SIG-M5 treated with dmso at 0.1 percent for 504 hours (cell line): ENCODE measurements at regions not wholly inside any gene's neighbourhood (a gene's known extent, or its start where the extent isn't known, plus 50 kb on each side); places are given as distances from the start of the nearest gene placed in this dataset.

Source experiments
- DNase-seq: peaks from one replicate; lab custom pipeline; 2025; ENCODE audit not compliant: unreplicated experiment; lab: John Stamatoyannopoulos, UW

DNA sequence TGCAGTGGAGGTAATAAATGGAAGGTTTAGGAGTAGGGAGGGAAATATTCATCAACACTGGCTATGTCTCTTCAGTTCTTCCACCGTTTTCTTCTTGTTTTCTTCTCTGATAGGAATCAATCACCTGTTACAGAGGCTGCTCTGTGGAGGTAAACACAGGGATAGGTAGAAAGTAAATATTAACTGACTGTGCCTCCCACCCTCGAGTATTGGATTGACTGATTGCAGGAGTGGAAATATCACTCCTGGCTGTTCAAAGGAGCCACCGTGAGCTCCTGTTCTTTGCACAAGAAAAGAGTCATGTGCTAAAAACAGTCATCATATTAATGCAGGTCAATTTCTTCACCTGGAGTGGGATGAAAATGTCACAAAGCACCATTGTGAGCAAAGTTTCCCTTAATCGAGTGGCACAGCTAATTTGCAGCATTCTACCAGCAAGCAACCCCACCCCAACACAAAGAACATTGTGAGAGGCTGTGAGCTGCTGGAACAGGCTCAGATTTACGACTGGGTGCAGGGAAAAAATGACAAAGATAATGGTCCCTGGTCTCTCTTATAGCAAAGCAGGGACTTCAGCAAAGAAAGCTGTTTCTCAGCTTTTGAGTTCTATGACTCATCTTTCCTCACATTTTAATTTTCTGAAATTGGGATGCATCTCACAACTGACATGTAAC lies 113.7 kb upstream of the TSPAN5 start:
- no peak for DNase-seq

DNA sequence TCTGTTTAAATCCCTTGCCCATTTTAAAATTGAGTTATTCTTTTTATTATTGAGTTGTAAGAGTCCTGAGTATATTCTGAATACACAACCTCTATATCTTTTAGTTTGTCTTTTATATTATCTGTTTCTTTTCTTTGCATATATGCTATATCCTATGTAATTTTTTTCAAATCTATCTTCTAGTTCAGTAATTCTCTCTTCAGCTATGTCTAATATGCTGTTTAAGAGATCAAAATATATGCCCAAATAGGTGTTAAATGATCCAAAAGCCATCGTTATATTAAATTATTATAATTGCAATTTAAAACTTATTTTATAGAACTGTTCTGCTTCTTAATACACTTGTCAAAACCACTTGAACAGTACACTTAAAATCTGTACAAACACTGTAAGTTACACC lies 107.4 kb upstream of the TSPAN5 start:
- no peak for DNase-seq

DNA sequence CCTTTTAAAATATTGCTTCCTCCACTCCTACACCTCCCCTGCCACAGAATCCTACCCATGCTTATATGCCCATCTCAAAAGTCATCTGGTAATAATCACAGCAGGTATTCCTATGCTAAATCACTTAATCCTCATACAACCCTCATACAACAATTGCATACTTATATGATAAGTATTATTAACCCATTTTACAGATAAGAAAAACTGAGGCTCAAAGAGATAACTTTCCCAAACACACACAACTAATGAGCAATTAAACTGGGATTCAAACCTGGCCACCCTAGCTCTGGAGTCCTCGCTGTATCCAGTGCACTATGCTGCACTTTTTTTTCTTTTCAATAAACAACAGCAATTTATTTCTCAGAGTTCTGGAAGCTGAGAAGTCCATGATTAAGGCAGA lies 99.8 kb upstream of the TSPAN5 start:
- DNase-seq, result no peak

DNA sequence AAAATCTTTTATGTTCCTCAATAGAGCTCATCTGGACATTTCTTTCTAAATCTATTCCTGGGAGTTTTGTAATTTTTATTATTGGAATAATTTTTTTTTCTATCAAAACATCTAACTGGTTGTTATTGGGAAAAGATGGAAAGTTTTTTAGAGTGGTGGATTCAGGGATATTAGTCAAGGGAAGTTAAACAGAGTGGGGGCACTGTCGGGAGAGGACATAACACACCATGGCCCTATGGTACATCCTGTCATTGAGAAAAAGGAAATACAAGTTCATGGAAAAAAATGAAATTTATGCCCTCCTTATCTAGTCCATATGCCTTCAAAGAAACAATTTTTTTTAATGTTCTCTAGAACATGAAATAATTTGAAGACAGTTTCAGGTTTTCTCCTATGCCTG lies 96.3 kb upstream of the TSPAN5 start:
- DNase-seq, result no peak

DNA sequence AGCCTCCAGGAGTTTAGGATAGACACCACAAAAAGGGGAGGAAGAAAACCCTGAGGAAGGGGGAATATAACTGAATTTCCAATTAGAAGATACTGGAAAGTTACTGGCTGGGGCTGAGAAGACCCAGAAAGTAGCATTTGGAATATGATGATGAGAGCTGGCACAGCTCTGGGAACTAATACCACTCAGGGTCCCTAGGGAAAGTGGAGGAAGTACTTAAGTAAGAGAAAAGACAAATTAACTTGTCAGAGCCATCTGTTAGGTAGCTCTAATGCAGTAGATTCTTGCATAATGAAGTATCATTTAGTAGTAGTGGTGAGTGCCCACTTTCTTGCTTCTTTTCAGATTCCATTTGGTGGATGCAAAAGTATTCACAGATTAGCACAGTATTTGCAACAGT lies 90.8 kb upstream of the TSPAN5 start:
- DNase-seq, result no peak

DNA sequence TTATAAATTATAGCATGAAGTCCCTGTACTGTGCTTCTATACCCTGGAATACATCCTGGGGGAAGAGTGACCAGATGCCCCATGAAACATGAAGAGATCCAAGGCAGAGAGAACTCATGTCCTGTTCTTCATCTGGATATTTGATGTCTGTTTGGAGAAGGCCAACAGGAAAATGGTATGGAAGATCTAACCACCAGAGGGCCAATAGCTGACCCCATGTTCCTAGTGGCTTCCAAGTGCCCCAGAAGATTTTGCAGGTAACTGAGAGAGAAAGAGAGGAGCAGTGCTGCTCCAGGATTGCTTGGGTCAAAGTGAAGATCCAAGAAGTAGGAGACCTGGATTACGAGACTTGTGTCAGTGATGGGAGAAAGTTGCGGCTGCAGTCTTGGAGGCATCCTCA lies 90.2 kb upstream of the TSPAN5 start:
- no peak for DNase-seq

DNA sequence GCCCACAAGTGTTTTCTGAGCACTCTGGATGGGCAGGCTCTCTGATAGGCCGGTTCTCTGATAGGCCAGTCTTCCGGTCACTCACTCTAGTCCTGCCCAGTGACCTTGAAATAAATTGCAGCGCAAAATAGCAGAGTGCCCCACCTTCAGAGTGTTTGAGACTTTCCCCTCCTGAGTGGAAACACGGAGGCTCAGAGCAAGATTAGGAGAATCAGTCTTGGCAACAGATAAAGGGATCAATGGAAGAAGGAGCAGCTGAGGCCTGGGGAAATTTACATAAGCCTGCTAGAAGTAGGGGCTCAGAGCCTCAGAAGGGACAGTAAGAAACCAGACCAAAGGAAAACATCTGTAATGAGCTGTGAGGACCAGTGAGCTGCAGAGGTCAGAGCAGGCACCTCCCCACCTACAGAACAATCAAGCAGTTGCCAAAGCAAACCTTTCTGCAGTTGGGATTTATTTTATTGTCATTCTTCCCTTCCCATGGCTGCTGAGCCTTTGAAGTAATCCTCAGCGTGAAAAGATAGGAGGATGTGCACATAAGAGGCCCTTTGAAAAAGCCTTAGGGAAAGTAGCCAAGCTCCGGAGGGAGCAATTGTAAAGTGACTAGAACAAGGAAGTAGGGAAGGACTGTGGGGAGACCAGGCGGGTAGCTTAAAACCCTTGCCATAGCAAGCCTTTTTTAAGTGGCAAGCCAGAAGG lies 89.1 kb upstream of the TSPAN5 start:
- no peak for DNase-seq

DNA sequence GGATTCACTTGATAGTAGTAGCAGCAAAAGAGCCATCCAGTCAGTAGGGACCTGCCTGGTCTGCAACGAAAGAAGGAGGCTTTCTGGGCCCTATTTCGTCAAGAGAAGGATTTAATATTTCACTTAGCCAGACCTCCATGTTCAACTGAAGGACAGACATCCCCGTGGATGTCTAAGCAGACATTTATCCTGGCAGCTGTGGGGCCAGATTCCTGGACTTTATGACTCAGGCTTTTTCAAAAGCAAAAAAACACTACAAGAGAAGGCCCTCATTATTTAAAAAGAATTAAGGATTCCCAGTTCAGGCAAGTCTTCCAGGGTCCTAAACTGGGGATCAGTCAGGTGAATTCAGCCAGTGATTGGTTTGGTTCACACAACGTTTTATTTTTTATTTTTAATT lies 88.5 kb upstream of the TSPAN5 start:
- no peak for DNase-seq

DNA sequence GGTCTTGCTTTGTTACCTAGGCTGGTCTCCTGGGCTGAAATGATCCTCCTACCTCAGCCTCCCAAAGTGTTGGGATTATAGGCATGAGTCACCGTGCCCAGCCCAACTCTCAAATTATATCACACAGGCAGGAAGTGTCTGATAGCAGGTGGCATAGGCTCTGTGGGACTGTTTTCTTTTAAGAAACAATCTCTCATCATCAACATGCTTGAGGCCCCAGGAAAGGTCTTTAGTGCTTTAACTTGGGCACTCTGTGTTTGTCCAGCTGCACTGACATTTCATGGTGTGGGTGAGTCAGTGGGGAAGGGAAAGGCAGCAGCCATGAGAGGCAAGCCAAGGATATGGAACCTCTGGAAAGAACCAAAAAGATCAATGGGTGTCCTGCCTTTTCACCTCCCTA lies 88.1 kb upstream of the TSPAN5 start:
- DNase-seq, result no peak

DNA sequence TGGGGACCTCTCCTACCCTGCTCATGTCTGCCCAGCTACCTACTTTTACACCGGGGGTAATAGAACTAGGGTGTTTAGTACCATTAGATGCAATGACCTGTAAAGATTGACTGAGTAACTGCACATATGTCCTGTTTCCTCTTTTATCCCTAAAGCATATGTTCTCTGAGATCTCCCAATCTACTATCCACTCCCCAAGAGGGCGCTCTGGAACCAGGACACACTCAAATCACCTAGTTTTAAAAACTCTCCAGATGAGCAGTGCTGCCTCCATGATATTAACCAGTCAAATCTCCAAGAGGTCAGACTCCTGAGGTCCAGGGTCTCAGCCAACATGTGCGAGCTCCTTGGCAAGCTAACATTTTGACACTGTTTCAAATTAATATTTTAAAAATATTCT lies 87.0 kb upstream of the TSPAN5 start:
- DNase-seq, result peak; percentile 45

DNA sequence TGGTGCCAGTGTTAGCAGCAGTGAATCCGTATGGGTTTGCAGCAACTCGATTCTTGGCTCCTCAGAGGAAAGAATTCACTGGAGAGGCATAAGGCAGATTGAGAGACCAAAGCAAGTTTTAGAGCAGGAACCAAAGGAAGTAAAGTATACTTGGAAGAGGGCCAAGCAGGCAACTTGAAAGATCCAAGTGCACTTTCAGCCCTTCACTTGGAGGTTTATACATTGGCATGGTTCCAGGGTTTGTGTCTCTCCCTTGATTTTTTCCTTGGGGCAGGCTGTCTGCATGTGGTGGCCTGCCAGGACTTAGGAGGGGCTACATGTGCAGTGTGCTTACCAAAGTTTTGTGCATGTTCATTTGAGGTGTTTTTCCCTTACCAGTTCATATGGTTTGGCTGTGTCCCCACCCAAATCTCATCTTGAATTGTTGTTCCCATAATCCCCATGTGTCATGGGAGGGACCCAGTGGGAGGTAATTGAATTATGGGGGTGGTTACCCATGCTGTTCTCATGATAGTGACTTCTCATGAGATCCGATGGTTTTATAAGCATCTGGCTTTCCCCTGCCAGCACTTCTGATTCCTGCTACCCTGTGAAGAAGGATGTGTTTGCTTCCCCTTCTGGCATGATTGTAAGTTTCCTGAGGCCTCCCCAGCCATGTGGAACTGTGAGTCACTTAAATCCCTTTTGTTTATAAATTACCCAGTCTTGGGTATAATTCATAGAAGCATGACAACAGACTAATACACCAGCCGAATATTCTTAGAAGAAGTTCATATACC lies 86.2 kb upstream of the TSPAN5 start:
- no peak for DNase-seq

DNA sequence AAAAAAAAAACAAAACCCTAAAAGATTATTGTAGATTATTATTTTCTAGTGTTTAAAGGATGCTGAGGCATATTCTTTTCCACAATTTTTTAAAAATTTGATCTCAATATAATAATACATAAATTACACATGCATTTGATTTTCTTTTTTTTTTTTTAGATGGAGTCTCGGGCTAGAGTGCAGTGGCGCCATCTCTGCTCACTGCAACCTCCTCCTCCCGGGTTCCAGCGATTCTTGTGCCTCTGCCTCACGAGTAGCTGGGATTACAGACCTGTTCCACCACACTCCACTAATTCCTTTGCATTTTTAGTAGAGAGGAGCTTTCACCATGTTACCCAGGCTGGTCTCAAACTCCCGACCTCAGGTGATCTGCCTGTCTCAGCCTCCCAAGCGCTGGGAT lies 83.5 kb upstream of the TSPAN5 start:
- DNase-seq, result no peak

DNA sequence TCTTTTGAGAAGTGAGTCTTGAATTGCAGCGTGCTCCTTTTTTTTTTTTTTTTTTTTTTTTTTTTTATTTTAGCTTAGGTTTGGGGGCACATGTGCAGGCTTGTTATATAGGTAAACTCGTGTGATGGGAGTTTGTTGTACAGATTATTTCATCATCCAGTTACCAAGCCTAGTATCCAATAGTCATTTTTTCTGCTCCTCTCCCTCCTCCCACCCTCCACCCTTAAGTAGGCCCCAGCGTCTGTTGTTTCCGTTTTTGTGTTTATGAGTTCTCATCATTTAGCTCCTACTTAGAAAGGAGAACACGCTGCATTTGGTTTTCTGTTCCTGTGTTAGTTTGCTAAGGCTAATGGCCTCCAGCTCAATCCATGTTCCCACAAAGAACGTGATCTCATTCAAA lies 81.3 kb upstream of the TSPAN5 start:
- DNase-seq, result no peak

DNA sequence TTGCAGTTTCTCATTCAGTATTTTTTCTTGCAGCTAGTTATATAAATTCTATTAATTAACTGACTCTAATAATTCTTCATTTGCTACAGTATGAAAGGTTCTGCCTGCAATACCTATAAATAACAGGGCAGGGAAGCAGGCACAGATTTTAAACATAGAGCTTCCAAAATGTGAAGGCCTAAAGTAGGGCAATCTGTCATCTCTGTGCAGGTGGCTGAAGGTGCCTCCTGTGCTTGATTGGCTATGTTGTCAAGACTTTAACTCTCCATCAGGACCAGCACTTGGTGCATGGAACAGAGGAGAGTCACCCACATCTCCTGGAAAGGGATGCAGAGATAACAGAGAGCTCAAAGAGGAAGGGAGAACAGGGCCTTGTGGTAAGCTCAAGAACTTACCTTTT lies 75.2 kb upstream of the TSPAN5 start:
- no peak for DNase-seq

DNA sequence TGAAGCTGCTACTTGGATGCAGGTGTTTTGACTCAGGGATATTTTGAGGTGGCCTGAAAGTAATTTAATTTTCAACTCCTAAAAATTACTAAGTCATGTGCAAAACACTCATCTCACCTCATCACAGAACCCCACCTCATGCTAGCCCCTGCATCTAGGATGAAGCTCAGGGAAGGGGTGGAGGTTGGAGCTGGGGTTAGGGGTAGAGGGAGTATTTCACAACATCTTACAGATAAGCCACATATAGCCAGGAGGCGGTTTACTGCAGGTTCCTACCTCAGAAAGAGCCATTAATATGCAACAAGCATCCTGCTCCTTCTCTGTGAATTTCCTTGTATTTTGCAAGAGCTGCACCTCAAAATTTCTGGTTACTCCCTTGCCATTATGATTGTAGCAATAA lies 70.5 kb upstream of the TSPAN5 start:
- DNase-seq, result no peak

DNA sequence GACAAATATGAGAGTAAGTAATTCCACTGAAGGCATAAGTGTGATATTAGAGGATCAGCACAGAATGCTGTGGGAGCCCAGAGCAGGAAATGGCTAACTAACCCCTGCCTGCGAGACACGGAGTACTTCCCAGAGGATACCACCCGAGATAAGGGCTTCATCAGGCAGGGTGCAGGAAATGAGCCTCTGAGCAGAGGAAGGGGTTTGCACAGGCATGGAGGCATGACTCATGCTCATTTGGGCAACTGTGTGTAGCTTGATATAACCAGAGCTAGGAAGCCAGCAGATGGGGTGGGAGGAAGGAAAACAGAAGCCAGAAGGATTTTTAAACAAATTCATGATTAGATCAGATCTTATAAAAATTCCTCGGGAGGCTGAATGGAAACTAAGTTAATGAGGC lies 70.0 kb upstream of the TSPAN5 start:
- no peak for DNase-seq

DNA sequence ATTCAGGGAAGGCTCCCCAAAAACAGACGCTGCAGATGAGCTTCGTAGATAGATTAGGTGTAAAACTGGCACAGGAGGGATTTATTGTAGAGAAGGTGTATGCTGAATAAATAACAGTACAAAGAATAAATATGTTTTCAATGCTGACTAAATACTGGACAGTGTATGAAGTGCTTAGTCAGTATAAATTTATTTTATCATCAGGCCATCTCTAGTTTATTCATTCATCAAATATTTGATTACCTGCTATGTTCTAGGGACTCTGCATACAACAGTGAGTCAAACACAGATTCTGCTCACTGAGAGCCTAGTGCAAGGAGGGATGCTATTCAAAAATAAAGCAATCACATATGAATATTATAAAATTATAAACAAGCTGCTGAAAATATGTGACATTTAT lies 63.6 kb upstream of the TSPAN5 start:
- peak; percentile 2 for DNase-seq

DNA sequence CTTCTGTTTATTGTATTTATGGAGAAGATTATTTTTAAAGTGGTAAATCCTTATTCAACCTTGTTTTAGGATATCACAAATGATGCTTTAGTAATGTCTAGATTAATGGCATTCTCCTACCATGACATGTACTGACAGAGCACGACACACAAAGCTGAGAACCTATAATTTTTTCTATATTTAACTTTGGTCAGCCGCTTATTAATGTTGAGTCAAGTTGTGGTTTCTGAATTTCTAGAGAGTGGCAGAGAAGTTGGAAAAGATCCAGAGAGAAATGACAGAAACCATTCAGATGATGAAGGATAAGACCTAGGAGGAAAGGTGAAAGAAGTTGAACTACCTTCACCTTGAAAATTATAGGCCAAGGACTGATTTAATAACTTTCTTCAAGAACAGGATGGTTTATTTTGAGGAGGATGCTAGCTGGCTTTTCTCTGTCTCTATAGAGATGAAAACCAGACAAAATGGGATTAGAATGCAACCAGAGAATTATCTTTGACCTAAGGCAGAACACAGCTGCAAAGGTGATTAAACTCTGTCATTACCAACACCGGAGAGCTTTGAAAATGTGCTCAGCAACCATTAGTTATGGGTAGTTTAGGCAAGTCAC lies 62.6 kb upstream of the TSPAN5 start:
- DNase-seq, result no peak

DNA sequence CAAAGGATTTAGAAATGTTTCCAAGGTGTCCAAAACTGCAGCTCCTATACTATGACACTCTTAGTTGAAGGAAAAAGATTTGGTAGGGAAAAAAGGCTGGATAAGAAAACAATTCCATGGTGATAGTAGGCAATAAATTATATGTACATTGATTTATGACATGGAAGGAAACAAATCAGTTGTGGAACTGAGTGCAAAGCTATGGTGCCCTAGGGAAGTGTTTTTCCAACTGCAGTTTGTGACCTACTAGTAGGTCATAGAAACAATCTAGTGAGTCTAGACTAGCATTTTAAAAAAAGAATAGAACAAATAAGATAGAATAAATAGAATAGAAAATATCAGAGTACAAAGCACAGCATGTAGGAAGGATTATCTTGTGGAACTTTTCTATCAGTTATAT lies 58.4 kb upstream of the TSPAN5 start:
- DNase-seq, result no peak

DNA sequence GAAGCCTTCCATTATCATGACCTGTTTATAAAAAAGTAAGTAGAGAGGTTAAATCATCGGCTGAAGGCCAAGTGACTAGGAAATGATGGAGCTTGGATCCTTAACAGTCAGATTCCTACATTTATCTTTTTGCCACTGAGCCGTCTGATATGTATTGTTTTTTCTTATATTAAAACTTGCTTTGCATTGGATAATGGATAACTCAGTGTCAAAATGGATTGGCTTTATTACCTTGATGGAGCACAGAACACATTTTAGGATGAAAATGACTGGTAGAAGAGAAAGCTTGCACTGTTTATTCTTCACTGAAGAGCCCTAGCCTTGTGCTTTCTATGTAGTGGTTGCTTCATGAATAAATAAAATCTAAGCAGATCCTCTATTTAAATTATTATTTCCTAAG lies 54.2 kb upstream of the TSPAN5 start:
- DNase-seq, result no peak

DNA sequence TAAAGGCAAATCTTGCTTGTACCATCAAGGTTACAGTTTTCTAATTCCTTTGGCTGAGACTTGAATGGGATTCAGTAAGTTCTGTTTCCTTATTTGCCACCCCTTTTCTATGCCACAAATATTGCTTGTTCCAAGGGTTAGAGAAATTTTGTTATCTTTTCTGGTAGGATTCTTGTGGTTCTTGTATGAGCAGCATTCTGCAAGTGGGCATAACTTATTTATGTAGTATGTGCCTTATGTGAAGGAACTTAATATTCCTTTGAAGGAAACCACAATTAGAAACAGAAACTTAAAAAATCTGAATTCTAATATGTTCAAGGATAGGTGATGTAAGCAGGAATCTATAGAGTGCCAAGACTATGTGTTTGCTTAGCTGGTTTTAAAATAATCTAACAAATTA lies 53.1 kb upstream of the TSPAN5 start:
- DNase-seq, result no peak

DNA sequence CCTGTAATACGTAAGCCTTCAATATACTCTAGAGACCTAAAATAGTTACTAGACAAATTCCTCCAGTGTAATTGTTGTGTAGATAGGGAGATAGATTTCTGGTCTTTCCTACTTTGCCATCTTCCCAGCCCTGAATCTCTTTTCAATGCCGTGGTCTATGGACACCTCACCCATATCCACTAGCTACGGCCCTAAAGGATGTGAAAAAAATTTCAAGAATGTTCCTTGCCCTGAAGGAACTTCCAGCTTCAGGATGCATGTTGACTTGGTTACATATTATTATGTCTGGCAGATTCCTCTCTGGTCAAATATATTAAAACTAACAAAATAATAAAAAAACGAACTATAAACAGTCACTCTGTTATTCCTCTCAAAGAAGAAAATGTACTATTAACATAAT lies 52.4 kb upstream of the TSPAN5 start:
- DNase-seq, result no peak
